Suprapubic skin (tissue), 4 donors: ENCODE measurements at regions not wholly inside any gene's neighbourhood (a gene's known extent, or its start where the extent isn't known, plus 50 kb on each side); places are given as distances from the start of the nearest gene placed in this dataset.

Experiments
- DNase-seq, 2 donors: peaks; one replicate each; pipeline ENCODE4 v3.0.0-alpha.2; 2019; ENCODE audit warnings: low spot score in 2 of 2
- H3K27ac ChIP-seq: fragments of 200-600 bp; sonication (generic); one replicate; pipeline ENCODE4 v1.5.1; 2019
- H3K27me3 ChIP-seq: fragments of 200-600 bp; sonication (generic); one replicate; pipeline ENCODE4 v1.5.1; 2019
- H3K36me3 ChIP-seq: fragments of 200-600 bp; sonication (generic); one replicate; pipeline ENCODE4 v1.5.1; 2019
- H3K4me1 ChIP-seq: fragments of 200-600 bp; sonication (generic); one replicate; pipeline ENCODE4 v1.5.1; 2019
- H3K4me3 ChIP-seq: fragments of 200-600 bp; sonication (generic); one replicate; pipeline ENCODE4 v1.5.1; 2019; ENCODE audit warnings: mild to moderate bottlenecking
- H3K9me3 ChIP-seq: fragments of 200-600 bp; sonication (generic); one replicate; pipeline ENCODE4 v1.5.1; 2019
- EP300 ChIP-seq: sonication (generic); formaldehyde crosslinking; IDR thresholded peaks from one replicate; pipeline ENCODE4 v1.6.1; 2017; ENCODE audit warnings: antibody characterized with exemption
- POLR2A ChIP-seq, 2 donors: fragments of 450-650 bp; IDR thresholded peaks; one replicate each; pipeline ENCODE4 v1.6.1; 2017; ENCODE audit warnings: antibody characterized with exemption in 2 of 2, mild to moderate bottlenecking in 2 of 2, moderate library complexity in 2 of 2
- POLR2AphosphoS5 ChIP-seq, 3 donors: sonication (generic); formaldehyde crosslinking; IDR thresholded peaks; one replicate each; pipeline ENCODE4 v1.6.1; 2017; ENCODE audit warnings: antibody characterized with exemption in 3 of 3
- WGBS: methylation state at CpG from one replicate; pipeline ENCODE4 v1.1.5; 2018; 5-methylcytosine and 5-hydroxymethylcytosine counted together
- TF ChIP-seq, protein P1 (sequence below), 2 donors: fragments of 200-600 bp in 1 of 2; fragments of 450-650 bp in 1 of 2; sonication (generic) in 1 of 2; IDR thresholded peaks; one replicate each; pipeline ENCODE4 v1.5.1; 2016 to 2019; ENCODE audit warnings: antibody characterized with exemption in 2 of 2, mild to moderate bottlenecking in 1 of 2, moderate library complexity in 1 of 2

DNA sequence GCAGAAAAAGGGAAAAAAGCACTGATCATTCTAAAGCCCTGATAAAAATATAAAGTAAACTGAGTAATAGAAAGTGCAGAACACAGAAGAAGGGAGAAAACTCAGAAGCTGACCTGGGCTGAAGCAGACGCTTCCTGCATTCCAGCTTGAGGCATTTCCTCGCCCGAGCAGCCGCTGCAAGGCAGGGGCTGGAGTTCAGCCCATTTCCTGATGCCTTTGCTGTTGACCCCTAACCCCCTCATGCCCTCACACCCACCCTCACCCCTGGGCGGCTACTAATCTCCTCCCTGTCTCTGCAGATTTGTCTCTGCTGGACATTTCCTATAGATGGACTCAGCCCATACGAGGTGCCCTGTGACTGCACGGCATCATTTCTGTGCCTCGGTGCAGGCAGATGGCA lies 227.8 kb downstream of the NPHP4 start:
- Histone ChIP-seq H3K27me3 (peaks cover 60% of the 10 kb centered on the region), H3K4me3 (no peak overlapping the region), H3K4me1 (peaks cover 15% of the 10 kb centered on the region), H3K27ac (no peak overlapping the region), H3K36me3 (no peaks in the 10 kb centered on the region), H3K9me3 (no peaks in the 10 kb centered on the region)
- no peak for TF ChIP-seq POLR2AphosphoS5 (IDR thresholded peaks at IDR 0.05)
- TF ChIP-seq POLR2A (IDR thresholded peaks at IDR 0.05), result no peak
- no peak for TF ChIP-seq EP300
- TF ChIP-seq, protein P1, sequence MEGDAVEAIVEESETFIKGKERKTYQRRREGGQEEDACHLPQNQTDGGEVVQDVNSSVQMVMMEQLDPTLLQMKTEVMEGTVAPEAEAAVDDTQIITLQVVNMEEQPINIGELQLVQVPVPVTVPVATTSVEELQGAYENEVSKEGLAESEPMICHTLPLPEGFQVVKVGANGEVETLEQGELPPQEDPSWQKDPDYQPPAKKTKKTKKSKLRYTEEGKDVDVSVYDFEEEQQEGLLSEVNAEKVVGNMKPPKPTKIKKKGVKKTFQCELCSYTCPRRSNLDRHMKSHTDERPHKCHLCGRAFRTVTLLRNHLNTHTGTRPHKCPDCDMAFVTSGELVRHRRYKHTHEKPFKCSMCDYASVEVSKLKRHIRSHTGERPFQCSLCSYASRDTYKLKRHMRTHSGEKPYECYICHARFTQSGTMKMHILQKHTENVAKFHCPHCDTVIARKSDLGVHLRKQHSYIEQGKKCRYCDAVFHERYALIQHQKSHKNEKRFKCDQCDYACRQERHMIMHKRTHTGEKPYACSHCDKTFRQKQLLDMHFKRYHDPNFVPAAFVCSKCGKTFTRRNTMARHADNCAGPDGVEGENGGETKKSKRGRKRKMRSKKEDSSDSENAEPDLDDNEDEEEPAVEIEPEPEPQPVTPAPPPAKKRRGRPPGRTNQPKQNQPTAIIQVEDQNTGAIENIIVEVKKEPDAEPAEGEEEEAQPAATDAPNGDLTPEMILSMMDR (IDR thresholded peaks at IDR 0.05), result no peak
- 69% methylated on average over 8 of the region's 8 CpGs for WGBS
- no peak for DNase-seq

DNA sequence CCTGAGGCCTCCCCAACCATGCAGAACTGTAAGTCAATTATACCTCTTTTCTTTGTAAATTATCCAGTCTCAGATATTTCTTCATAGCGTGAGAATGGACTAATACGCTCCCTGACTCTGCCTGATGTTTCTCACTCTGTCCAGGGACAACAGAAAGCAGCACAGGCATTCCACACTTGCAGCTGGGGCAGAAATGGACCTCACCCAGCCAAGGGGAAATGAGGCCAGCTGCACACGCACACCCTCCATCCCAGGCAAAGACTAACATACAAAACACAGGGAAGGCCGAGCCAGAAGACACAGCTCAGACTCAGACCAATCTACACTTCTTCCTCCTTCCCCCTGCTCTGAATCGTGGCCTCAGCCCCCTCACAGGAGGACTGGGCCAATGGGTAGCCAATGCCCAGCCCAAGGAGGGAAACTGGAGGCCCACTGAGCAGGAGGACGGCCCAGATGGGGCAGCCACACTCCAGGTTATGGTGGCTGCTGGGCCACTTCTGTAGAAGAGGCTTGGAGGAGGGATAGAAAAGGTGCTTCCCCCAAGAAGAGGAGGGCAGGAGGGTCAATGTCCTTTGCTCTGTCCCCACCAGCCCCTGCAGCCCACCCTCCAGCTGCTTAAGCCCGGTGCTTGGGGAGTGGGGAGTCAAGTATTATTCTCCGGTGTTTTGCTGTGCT lies 228.4 kb downstream of the NPHP4 start:
- no peak for DNase-seq
- Histone ChIP-seq H3K9me3 (no peaks in the 10 kb centered on the region), H3K36me3 (no peaks in the 10 kb centered on the region), H3K27me3 (peaks cover 60% of the 10 kb centered on the region), H3K4me1 (peaks cover 11% of the 10 kb centered on the region), H3K27ac (no peak overlapping the region), H3K4me3 (no peak overlapping the region)
- TF ChIP-seq, protein P1 (IDR thresholded peaks at IDR 0.05), result no peak
- TF ChIP-seq POLR2A (IDR thresholded peaks at IDR 0.05), result no peak
- 72% methylated on average over 6 of the region's 8 CpGs for WGBS

DNA sequence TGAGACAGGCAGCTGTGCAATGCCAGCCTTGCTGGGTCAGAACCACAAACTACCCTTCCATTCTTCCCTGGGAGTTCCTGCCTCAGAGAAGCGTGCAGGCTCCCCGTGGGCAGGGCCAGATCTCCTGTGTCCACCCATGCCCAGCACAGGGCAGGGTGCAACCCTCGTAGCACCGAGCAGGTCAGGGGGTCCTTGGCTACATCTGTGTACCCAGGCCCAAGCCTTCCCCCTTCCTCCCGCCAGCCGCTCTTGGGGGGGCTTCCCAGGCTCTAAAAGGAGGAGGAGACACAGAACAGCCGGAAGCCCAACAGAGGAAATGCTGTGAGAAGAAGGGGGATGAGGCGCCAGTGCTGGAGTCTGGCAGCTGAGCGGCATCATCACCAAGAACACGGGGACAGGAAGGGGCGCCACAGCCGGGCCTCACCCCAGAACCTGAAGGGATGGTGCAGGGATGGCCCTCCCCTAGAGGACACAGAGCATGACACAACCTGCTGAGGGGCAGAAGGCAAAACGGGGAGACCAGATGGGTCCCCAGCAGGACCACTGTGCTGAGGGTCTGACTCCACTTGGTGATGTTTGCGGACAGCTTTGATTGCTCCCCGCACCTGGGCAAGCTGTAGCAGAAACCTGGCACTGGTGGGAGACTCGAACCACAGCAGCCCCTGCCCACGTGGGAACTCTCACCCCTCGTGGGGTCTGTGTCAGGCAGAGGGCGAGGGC lies 233.2 kb downstream of the NPHP4 start:
- no peaks in the 10 kb centered on the region for H3K36me3 ChIP-seq

DNA sequence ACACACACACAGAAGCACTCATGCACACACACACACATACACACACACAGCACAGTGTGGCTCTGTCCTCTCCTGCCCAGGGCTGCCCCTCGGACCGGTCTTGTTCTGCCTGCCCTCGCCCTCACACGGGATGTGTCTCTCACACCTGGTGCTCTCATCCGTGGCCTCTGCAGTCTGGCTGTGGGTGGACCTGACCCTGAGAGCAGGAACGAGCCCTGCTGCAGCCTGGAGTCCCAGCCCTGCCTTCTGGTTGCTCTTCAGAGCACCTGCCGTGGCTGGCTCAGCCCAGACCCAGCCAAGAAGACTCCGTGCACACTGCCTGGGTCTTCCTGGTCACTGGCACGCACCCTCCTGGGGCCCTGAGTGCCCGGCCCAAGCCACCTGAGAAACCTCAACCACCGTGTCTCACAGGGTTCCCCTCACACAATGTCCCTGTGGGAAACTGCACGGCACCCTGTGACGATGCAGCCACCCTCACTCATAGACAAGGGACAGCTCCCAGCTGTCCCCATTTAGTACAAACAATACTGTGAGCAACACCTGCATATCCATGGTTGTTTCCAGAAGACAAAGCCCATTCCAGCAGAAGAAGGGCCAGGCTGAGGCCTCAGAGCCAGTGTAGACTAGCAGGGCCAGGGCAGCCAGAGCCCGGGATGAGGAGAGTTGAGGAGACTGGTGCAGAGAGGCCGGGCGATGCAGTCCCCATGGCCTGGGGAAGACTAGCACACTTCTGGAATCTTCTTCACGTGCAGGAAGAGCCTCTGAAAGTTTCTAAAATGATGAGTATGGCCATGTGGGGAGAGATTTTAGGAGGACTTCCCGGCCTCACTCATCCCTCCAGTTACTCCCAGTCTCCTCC lies 234.0 kb downstream of the NPHP4 start:
- no peak for DNase-seq
- H3K27me3 ChIP-seq, result peaks cover 39% of the 10 kb centered on the region
- TF ChIP-seq, protein P1 (IDR thresholded peaks at IDR 0.05), result no peak
- TF ChIP-seq POLR2AphosphoS5 (IDR thresholded peaks at IDR 0.05) (no peak), POLR2A (IDR thresholded peaks at IDR 0.05) (no peak), EP300 (no peak)
- H3K27ac ChIP-seq, result no peak overlapping the region
- H3K4me3 ChIP-seq, result no peak overlapping the region
- H3K36me3 ChIP-seq, result no peaks in the 10 kb centered on the region
- no peaks in the 10 kb centered on the region for H3K9me3 ChIP-seq
- WGBS, result 85% methylated on average over 18 of the region's 18 CpGs
- H3K4me1 ChIP-seq, result no peaks in the 10 kb centered on the region

More for the DNA sequence above, 233.2 kb downstream of the NPHP4 start:
- DNase-seq, result no peak
- Histone ChIP-seq H3K4me3 (no peak overlapping the region), H3K27me3 (peaks cover 47% of the 10 kb centered on the region), H3K9me3 (no peaks in the 10 kb centered on the region), H3K4me1 (no peaks in the 10 kb centered on the region), H3K27ac (no peak overlapping the region)
- WGBS, result 80% methylated on average over 8 of the region's 19 CpGs
- TF ChIP-seq, protein P1 (IDR thresholded peaks at IDR 0.05), result no peak
- TF ChIP-seq POLR2AphosphoS5 (IDR thresholded peaks at IDR 0.05) (no peak), POLR2A (IDR thresholded peaks at IDR 0.05) (no peak), EP300 (no peak)
